T1000 (cell line): ENCODE measurements at regions not wholly inside any gene's neighbourhood (a gene's known extent, or its start where the extent isn't known, plus 50 kb on each side); places are given as distances from the start of the nearest gene placed in this dataset.
A peak's percentile ranks its signal among the peaks of the same experiment; 100 is the strongest.
"Not testable (repeated sequence)": the region's sequence is repeated elsewhere in the genome, so short reads cannot be mapped to it uniquely, and the experiment has no call there.

Source experiments
- DNase-seq: peaks from one replicate; lab custom pipeline; 2025; ENCODE audit warnings: mixed read lengths; lab: John Stamatoyannopoulos, UW

DNA sequence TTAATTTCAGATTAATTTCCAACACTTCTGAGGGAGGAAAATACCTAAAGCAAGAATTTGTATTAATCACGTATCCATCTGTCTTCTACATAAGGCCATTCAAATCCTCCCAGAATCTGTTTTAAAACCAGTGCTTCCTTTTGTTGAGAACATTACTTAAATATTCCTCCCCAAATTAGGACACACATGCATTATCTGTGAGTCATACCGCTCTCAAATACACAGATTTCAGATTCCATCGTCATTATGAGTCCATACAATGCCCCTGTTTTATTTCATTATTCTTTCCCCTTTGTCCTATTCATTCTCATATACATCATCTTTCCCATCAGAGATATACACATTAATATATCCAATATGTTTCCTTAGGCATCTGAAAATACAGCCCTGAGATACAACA is 57.3 kb upstream of the PRSS12 start:
- DNase-seq, result no peak

DNA sequence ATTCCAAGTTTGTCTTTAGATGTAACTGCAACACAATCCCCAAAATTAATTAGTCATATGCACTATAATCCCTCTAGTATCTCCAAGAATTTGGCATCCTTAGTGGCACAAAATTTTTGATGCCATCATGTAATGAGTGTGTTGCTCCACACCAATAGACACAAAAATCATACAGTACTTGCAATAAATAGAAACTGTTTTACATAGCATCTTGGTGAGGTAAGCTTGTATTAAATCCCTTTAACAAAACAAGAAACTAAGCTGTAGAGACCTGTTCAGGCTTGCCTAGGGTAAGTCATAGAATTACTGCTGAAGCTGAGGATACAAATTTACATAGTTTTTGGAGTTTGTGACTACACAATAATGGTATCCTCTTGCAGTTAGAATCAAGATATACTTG is 64.5 kb upstream of the PRSS12 start:
- no peak for DNase-seq

DNA sequence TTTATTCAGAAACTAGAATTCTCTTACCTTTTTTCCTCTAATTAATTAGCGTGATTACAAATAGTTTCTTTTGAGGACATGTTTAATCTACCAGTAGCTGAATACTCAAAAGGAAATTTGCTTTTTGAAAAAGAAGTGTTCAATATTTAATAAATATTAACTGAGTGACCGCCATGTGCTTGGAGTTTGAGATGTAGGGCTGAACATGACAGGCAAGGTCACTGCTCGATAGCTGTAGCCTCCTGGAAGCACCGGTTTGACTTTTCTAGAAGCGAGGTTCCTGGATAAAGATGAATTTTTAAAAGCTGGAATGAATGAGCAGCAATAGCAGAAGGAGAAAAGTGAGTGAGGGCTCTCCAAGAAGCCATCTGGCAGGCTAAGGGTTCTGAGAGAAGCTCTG is 65.0 kb upstream of the PRSS12 start:
- DNase-seq, result not testable (repeated sequence)

- DNase-seq, result not testable (repeated sequence)
Observed at GRCh38 chr4:118418396-118418795, 65.6 kb upstream of the PRSS12 start.

GRCh38 chr4:118419626-118420025 is 66.8 kb upstream of the PRSS12 start:
- DNase-seq, result peak; percentile 23

GRCh38 chr4:118424062-118424461 is 71.3 kb upstream of the PRSS12 start:
- peak; percentile 53 for DNase-seq

GRCh38 chr4:118428881-118429280 is 76.1 kb upstream of the PRSS12 start:
- peak; percentile 54 for DNase-seq

DNA sequence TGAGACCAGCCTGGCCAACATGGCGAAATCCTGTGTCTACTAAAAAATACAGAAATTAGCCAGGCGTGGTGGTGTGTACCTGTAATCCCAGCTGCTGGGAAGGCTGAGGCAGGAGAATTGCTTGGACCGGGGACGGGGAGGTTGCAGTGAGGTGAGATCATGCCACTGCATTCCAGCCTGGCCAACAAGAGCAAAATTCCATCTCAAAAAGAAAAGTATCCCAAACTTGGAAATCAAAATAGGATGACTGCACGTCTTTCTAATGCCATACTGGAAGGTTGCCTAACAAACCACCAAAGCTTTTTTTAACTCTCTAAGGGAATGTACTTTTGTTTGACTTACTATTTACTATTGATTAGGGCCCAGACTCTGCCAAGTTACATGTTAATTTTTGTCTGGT is 79.6 kb upstream of the PRSS12 start:
- DNase-seq, result not testable (repeated sequence)

DNA sequence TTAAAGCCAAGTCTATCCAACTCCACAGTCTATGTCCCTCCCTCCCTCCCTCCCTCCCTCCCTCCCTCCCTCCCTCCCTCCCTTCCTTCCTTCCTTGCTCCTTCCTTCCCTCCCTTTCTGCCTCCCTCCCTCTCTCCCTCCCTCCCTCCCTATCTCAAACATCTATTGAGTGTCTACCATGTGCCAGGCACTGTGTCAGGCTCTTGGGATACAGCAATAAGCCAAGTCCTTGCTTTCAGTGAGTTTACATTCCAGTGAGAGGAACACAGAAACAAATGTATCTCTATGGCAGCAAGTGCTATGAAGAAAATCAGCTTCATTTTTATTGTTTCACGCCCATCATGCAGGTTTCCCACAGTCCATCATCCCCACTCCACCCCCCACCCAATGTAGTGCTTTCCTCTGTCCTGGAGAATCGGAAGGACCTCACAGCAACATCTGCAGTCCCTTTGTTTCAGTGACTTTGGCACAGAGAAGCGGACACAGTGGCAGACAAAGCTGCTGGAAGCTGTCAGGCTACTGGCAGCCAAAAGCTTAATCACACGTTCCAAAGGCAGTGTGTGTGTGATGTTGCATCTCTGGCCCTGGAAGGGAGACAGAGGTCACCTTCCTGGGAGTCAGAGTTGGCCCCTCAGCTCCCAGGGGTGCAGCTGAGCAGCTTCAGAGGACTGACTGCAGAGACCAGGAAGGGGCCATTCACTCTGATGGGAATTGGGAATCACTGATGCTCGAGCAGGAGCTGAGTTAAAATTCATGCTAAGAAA is 81.0 kb upstream of the PRSS12 start:
- not testable (repeated sequence) for DNase-seq

GRCh38 chr4:118435415-118435814 is 82.6 kb upstream of the PRSS12 start:
- not testable (repeated sequence) for DNase-seq

DNA sequence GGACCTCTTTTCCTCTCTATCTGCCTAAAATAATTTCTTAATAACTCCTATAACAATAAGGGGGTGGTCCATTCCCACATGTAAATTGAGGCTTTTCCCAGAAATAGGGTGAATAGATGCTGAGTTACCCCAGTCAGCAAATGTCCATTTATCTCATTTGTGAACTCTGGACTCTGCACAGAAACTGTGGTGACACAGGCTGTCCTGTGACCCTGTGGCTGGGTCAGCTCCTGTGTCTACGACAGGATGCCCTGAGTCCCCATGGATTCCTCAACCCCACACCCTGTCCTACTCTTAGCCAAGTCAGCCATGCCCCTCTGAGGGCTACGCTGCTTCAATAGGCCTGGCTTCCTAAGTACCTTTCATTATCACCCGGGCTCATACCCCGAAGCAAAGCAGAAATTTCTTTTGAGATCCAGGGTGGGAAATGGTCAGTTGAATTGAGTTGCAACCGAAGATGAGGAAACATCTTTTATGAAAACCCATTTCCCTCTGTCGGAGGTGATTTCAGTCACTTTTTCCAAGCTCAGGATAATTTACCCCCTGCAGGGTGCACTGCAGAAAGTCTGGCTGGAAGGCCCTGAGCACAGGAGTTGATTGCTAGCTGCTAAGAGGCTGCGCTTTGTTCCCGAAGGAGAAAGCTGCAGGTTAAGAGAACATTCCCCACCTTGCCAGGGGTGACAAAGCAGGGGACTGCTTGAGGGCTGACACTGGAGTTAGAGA is 89.5 kb upstream of the PRSS12 start:
- not testable (repeated sequence) for DNase-seq

- DNase-seq, result not testable (repeated sequence)
Observed at GRCh38 chr4:118447397-118447796, 94.6 kb upstream of the PRSS12 start.

DNA sequence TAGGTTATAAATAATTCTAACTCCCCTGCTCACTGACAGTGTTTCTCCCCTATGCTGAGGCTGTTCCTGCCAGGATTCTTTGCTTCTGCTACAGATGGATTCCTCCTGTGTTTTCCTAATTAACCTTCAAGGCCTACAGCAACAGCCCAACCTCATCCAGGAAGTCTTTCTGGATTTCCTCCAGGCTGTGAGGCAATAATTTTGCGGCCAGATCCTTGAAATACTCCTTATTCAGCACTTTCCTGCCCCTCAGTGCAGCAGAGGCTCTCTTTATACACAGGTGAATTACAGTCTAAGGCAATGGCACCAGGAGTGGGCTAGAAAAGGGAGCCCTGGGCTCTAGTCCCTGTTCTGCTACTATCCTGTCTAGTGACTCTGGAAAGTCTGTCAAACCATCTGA is 102.1 kb upstream of the PRSS12 start:
- DNase-seq, result not testable (repeated sequence)

- DNase-seq, result peak; percentile 43
Observed at GRCh38 chr4:118461435-118461834, 108.6 kb upstream of the PRSS12 start.

DNA sequence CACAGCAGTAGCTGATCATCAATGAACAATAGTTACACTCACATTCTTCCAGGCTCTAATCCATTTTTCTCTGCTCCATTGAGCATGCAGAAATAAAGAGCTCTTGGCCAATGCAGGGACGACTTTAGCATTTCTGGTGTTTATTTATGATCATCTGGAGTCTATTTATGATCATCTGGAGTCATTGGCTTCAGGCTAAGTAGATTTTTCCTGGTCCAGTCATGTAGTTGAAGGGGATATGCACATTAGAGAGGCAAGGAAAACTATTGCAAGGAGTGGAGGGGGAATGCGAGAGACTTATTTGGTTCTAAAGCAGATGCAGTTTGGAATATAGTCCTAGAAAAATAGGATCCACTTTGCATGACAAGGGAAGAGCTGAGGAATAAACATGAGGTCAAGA is 113.0 kb upstream of the PRSS12 start:
- DNase-seq, result not testable (repeated sequence)

- peak; percentile 24 for DNase-seq
Observed at GRCh38 chr4:118474001-118474626, 121.3 kb upstream of the PRSS12 start.

- not testable (repeated sequence) for DNase-seq
Observed at GRCh38 chr4:118474771-118475170, 122.0 kb upstream of the PRSS12 start.

DNA sequence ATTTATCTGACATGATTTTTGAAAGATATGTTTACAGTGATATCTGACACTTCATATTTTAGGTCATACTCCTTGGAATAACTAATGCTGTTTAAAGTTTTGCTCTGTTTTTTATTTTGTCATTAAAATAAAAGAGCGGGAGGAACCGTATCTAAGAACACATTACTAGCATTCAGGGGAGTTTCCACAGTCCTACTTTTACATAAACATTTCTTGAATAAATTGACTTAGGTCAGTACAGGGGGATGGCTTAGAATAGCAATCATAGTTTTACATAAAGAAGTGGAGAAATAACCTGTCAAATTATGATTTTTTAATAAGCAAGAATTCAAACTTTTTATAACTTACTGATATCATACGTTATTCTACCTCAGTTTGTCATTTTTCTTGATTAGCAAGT is 123.1 kb upstream of the PRSS12 start:
- DNase-seq, result not testable (repeated sequence)

- DNase-seq, result not testable (repeated sequence)
Observed at GRCh38 chr4:118477826-118478225, 125.0 kb upstream of the PRSS12 start.

DNA sequence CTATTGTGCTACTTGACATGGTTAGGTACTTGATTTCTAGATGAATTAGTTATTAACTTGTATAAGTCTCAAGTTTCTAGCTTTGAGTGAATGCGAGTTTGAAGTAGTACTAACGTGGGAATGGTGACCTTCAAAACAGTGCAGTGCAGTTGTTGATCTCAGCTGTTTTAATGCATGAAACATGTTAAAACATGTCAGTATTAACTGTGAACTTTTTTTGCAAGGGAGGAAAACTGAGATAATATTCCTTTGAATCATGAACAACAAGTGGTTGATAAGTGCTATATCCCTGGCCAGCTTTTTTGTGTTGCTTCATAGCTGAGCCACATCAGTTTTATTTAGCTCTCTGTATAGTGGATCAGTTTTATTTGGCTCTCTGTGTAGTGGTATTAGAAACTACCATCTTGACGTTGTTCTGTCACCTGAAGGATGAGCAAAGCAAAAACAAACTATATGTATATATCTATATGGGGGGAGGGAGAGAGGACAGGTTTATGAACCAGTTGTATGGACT is 133.1 kb upstream of the PRSS12 start:
- not testable (repeated sequence) for DNase-seq

GRCh38 chr4:118492963-118493362 is 140.2 kb upstream of the PRSS12 start:
- DNase-seq, result not testable (repeated sequence)

DNA sequence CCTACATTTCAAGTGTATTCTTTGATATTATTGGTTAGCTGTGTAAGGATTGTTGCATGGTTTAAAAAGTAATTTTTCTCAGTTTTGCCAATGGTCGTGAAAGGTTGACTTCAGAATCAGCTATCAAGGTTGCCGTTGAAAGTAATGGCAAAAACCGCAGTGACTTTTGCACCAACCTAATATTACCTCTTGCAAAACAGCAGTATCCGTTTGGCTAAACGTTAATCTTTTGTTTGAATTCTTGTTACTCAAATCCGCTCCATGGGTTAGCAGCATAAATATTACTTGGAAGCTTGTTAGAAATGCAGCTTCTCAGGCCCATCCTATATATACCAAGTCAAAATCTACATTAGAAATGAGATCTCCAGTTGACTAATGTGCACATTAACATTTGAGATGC is 141.6 kb upstream of the PRSS12 start:
- DNase-seq, result not testable (repeated sequence)

DNA sequence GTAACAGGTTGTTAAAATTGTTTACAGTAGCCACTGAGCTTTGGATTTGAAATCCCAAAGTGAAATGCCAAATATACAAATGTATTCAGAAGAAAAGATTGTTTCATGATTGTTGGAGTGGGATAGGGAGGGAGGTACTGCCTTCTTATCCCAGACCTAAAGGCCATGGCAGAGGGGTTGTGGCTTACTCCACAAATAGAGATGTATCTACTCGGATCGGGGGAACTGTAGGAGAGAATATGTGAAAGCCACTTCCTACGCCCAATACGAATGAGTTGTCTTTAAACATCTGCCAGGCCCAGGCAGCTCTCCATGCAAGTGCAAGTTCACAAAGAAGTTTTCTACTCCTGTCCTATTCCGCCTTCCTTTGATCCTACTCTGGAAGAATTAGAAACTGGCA is 150.2 kb upstream of the PRSS12 start:
- not testable (repeated sequence) for DNase-seq
